ENCODE measurements at regions not wholly inside any gene's neighbourhood (a gene's known extent, or its start where the extent isn't known, plus 50 kb on each side); places are given as distances from the start of the nearest gene placed in this dataset.

GRCh38 chr4:35820003-35820402, 424.3 kb downstream of the ARAP2 start:
- TF ChIP-seq CTCF (IDR thresholded peaks at IDR 0.05) (no peak), POLR2A (IDR thresholded peaks at IDR 0.05) (no peak)
